ENCODE measurements at regions not wholly inside any gene's neighbourhood (a gene's known extent, or its start where the extent isn't known, plus 50 kb on each side); places are given as distances from the start of the nearest gene placed in this dataset.
"Not testable (repeated sequence)": the region's sequence is repeated elsewhere in the genome, so short reads cannot be mapped to it uniquely, and the experiment has no call there.

GRCh38 chr5:155624597-155625241 lies 611.2 kb downstream of the KIF4B start:
- no peak for DNase-seq (ENCODE audit: low spot score)

- DNase-seq (ENCODE audit: low spot score), result no peak
These were observed 611.8 kb downstream of the KIF4B start for GRCh38 chr5:155625315-155625714.

- DNase-seq (ENCODE audit: low spot score), result no peak
These were observed 612.5 kb downstream of the KIF4B start for GRCh38 chr5:155625897-155626543.

- DNase-seq (ENCODE audit: low spot score), result no peak
These were observed 613.0 kb downstream of the KIF4B start for GRCh38 chr5:155626592-155626991.

- DNase-seq (ENCODE audit: low spot score), result no peak
These were observed 614.8 kb downstream of the KIF4B start for GRCh38 chr5:155628346-155628745.

GRCh38 chr5:155629597-155629996 lies 616.0 kb downstream of the KIF4B start:
- DNase-seq (ENCODE audit: low spot score), result no peak

GRCh38 chr5:155631116-155631515 lies 617.6 kb downstream of the KIF4B start:
- DNase-seq (ENCODE audit: low spot score), result no peak

- no peak for DNase-seq (ENCODE audit: low spot score)
These were observed 619.9 kb downstream of the KIF4B start for GRCh38 chr5:155633338-155633957.

GRCh38 chr5:155649666-155650065 lies 636.1 kb downstream of the KIF4B start:
- no peak for DNase-seq (ENCODE audit: low spot score)

- DNase-seq (ENCODE audit: low spot score), result no peak
These were observed 642.0 kb downstream of the KIF4B start for GRCh38 chr5:155655569-155655968.

GRCh38 chr5:155661859-155662258 lies 648.3 kb downstream of the KIF4B start:
- DNase-seq (ENCODE audit: low spot score), result no peak

GRCh38 chr5:155665361-155665760 lies 651.8 kb downstream of the KIF4B start:
- peak; percentile 15 for DNase-seq (ENCODE audit: low spot score)

- not testable (repeated sequence) for DNase-seq (ENCODE audit: low spot score)
These were observed 655.0 kb upstream of the SGCD start for GRCh38 chr5:155672001-155672400.

- no peak for DNase-seq (ENCODE audit: low spot score)
These were observed 650.0 kb upstream of the SGCD start for GRCh38 chr5:155676967-155677366.

- DNase-seq (ENCODE audit: low spot score), result no peak
These were observed 648.6 kb upstream of the SGCD start for GRCh38 chr5:155678371-155678770.

- no peak for DNase-seq (ENCODE audit: low spot score)
These were observed 647.4 kb upstream of the SGCD start for GRCh38 chr5:155679530-155679929.

GRCh38 chr5:155684417-155684816 lies 642.5 kb upstream of the SGCD start:
- no peak for DNase-seq (ENCODE audit: low spot score)

GRCh38 chr5:155686131-155686530 lies 640.8 kb upstream of the SGCD start:
- no peak for DNase-seq (ENCODE audit: low spot score)

- no peak for DNase-seq (ENCODE audit: low spot score)
These were observed 637.6 kb upstream of the SGCD start for GRCh38 chr5:155689406-155689805.

- DNase-seq (ENCODE audit: low spot score), result no peak
These were observed 630.6 kb upstream of the SGCD start for GRCh38 chr5:155696362-155696761.

GRCh38 chr5:155697236-155697635 lies 629.7 kb upstream of the SGCD start:
- no peak for DNase-seq (ENCODE audit: low spot score)

- DNase-seq (ENCODE audit: low spot score), result peak; percentile 14
These were observed 627.6 kb upstream of the SGCD start for GRCh38 chr5:155699385-155699784.

- peak; percentile 10 for DNase-seq (ENCODE audit: low spot score)
These were observed 626.6 kb upstream of the SGCD start for GRCh38 chr5:155700333-155700732.

- DNase-seq (ENCODE audit: low spot score), result no peak
These were observed 615.1 kb upstream of the SGCD start for GRCh38 chr5:155711882-155712281.

All from iPS-NIHi11 (cell line).